ENCODE measurements at regions not wholly inside any gene's neighbourhood (a gene's known extent, or its start where the extent isn't known, plus 50 kb on each side); places are given as distances from the start of the nearest gene placed in this dataset.

- Histone ChIP-seq H3K4me3 (ENCODE audit: insufficient read depth, low read length, poor library complexity, severe bottlenecking) (no peak overlapping the region), H3K27me3 (ENCODE audit: low read length) (no peaks in the 10 kb centered on the region), H3F3A (ENCODE audit: insufficient read depth) (no peaks in the 10 kb centered on the region), H3K27ac (ENCODE audit: low read depth, low read length) (no peak overlapping the region), H3K4me2 (ENCODE audit: low read depth, low read length, poor library complexity, severe bottlenecking) (no peak overlapping the region), H3K9me2 (replicated peaks; ENCODE audit: insufficient read depth, low read length) (no peaks in the 10 kb centered on the region), H2AFZ (ENCODE audit: low read depth, low read length, severe bottlenecking) (no peak overlapping the region), H4K20me1 (ENCODE audit: low read depth, low read length) (no peaks in the 10 kb centered on the region), H3K36me3 (ENCODE audit: low read length) (no peaks in the 10 kb centered on the region), H3K79me2 (ENCODE audit: insufficient read depth, low read length) (no peaks in the 10 kb centered on the region), H3K9ac (ENCODE audit: low read length) (no peak overlapping the region), H3K9me3 (ENCODE audit: insufficient read depth, low read length) (no peaks in the 10 kb centered on the region)
- TF ChIP-seq EZH2phosphoT487 (conservative IDR thresholded peaks at IDR 0.05; ENCODE audit: low read length), result no peak
- TF ChIP-seq, protein P1, sequence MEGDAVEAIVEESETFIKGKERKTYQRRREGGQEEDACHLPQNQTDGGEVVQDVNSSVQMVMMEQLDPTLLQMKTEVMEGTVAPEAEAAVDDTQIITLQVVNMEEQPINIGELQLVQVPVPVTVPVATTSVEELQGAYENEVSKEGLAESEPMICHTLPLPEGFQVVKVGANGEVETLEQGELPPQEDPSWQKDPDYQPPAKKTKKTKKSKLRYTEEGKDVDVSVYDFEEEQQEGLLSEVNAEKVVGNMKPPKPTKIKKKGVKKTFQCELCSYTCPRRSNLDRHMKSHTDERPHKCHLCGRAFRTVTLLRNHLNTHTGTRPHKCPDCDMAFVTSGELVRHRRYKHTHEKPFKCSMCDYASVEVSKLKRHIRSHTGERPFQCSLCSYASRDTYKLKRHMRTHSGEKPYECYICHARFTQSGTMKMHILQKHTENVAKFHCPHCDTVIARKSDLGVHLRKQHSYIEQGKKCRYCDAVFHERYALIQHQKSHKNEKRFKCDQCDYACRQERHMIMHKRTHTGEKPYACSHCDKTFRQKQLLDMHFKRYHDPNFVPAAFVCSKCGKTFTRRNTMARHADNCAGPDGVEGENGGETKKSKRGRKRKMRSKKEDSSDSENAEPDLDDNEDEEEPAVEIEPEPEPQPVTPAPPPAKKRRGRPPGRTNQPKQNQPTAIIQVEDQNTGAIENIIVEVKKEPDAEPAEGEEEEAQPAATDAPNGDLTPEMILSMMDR (IDR thresholded peaks at IDR 0.05; ENCODE audit: insufficient read depth, low read length, poor library complexity, severe bottlenecking), result no peak
These were observed 87.0 kb upstream of the LRFN2 start for GRCh38 chr6:40674170-40674569.

DNA sequence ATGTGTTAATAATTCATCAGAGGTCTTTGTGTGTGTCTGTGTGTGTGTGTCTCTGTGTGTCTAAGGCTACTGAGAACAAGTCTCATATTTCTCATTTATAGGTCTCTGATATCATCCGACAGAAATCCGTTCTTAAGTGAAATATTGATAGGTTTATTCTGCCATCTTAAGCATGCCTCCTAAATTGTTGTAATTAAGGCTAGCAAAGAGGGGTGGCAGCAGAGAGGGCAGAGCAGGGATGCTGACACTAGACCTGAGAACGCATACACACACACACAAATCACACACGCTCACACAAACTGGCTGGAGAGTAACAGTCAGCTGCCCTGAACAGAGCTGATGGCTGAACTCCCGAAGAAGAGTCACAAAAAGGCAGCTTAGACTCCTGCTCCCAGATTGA lies 84.9 kb upstream of the LRFN2 start:
- H3K4me3 ChIP-seq (ENCODE audit: insufficient read depth, low read length, poor library complexity, severe bottlenecking), result no peak overlapping the region
- no peak overlapping the region for H3K27ac ChIP-seq (ENCODE audit: low read depth, low read length)
- no peaks in the 10 kb centered on the region for H3F3A ChIP-seq (ENCODE audit: insufficient read depth)
- no peaks in the 10 kb centered on the region for H4K20me1 ChIP-seq (ENCODE audit: low read depth, low read length)
- H3K27me3 ChIP-seq (ENCODE audit: low read length), result no peaks in the 10 kb centered on the region
- no peak for TF ChIP-seq EZH2phosphoT487 (conservative IDR thresholded peaks at IDR 0.05; ENCODE audit: low read length)
- TF ChIP-seq, protein P1 (IDR thresholded peaks at IDR 0.05; ENCODE audit: insufficient read depth, low read length, poor library complexity, severe bottlenecking), result no peak
- H2AFZ ChIP-seq (ENCODE audit: low read depth, low read length, severe bottlenecking), result no peak overlapping the region
- no peaks in the 10 kb centered on the region for H3K36me3 ChIP-seq (ENCODE audit: low read length)
- H3K9me2 ChIP-seq (replicated peaks; ENCODE audit: insufficient read depth, low read length), result no peaks in the 10 kb centered on the region
- no peaks in the 10 kb centered on the region for H3K9me3 ChIP-seq (ENCODE audit: insufficient read depth, low read length)
- no peaks in the 10 kb centered on the region for H3K79me2 ChIP-seq (ENCODE audit: insufficient read depth, low read length)
- no peak overlapping the region for H3K4me2 ChIP-seq (ENCODE audit: low read depth, low read length, poor library complexity, severe bottlenecking)
- no peak overlapping the region for H3K9ac ChIP-seq (ENCODE audit: low read length)

- Histone ChIP-seq H3K36me3 (ENCODE audit: low read length) (no peaks in the 10 kb centered on the region), H3K9me2 (replicated peaks; ENCODE audit: insufficient read depth, low read length) (no peaks in the 10 kb centered on the region), H3K4me2 (ENCODE audit: low read depth, low read length, poor library complexity, severe bottlenecking) (no peak overlapping the region), H2AFZ (ENCODE audit: low read depth, low read length, severe bottlenecking) (no peak overlapping the region), H3K9me3 (ENCODE audit: insufficient read depth, low read length) (no peaks in the 10 kb centered on the region), H3K27me3 (ENCODE audit: low read length) (no peaks in the 10 kb centered on the region), H3F3A (ENCODE audit: insufficient read depth) (no peaks in the 10 kb centered on the region), H3K4me3 (ENCODE audit: insufficient read depth, low read length, poor library complexity, severe bottlenecking) (no peak overlapping the region), H4K20me1 (ENCODE audit: low read depth, low read length) (no peaks in the 10 kb centered on the region), H3K9ac (ENCODE audit: low read length) (no peak overlapping the region), H3K27ac (ENCODE audit: low read depth, low read length) (no peak overlapping the region), H3K79me2 (ENCODE audit: insufficient read depth, low read length) (no peaks in the 10 kb centered on the region)
- no peak for TF ChIP-seq EZH2phosphoT487 (conservative IDR thresholded peaks at IDR 0.05; ENCODE audit: low read length)
- TF ChIP-seq, protein P1 (IDR thresholded peaks at IDR 0.05; ENCODE audit: insufficient read depth, low read length, poor library complexity, severe bottlenecking), result no peak
These were observed 84.5 kb upstream of the LRFN2 start for GRCh38 chr6:40671694-40672050.
